GF-D8 (cell line): ENCODE measurements at regions not wholly inside any gene's neighbourhood (a gene's known extent, or its start where the extent isn't known, plus 50 kb on each side); places are given as distances from the start of the nearest gene placed in this dataset.
"Not testable (repeated sequence)": the region's sequence is repeated elsewhere in the genome, so short reads cannot be mapped to it uniquely, and the experiment has no call there.

Source experiments
- DNase-seq: peaks from one replicate; lab custom pipeline; 2025; lab: John Stamatoyannopoulos, UW

DNA sequence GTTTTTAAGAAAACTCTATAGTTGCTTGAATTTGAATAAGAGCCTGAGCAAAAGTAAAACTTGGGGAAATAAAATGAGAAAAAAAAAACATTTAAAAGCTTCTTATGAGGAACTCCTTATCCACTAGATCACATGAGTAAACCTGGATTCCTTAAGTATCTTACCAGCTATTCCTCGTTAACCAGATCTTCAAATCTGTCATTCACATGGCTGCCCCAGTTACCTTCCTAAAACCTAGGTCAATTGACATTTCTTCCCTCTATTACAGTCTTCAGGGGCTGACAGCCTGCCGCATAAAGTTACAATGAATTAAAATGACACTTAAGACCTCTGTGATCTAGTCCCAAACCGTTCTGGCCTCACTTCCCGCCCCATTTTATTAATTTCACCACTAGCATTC lies 583.6 kb downstream of the NR2F2 start:
- DNase-seq: no peak

- no peak for DNase-seq
Measured at GRCh38 chr15:96916750-96917149, 586.2 kb downstream of the NR2F2 start.

- DNase-seq: no peak
Measured at GRCh38 chr15:96924570-96924969, 594.1 kb downstream of the NR2F2 start.

DNA sequence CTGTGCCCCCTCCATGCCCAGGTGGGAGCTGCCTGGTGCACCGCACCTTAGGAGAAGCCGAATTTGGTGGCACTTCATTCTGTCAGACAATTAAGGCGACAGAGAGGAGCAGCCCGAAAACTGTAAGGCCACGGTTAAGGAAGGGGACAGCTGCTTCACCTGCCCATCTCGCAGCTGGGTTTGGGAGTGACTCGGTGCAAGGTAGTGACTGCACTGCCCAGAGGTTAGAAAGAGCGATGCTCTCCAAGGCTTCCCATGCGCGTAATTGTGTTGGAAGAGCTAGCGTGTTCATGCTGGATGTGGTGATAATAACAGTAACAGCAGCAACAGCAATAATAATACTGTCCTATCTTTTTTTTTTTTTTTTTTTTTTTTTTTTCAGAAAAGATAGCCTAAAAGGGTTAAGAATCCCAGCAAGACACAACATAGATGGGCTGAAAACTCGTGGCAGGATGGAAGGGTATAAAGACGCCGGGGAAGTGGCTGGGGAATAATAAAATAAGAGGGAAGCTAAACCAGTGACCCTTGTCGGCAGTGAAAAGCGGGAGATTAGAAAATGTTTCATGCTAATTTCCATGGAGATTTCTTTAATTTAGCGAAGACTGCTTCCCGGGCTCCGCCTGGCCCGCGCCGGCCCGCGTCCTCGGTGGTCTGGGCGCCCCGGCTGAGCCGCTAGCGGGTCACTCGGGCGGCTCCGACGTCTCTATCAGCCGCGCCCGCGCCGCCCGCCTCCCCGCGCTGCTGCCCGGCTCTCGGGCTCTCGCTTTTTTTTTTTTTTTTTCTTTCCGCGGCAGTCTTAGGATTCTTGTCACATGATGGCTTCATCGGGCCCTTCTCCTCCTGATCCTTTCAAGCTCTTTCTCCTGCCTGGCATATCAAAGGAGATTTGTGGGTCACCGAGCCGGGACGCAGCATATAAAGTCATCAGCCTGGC lies 617.1 kb downstream of the NR2F2 start:
- DNase-seq: no peak

DNA sequence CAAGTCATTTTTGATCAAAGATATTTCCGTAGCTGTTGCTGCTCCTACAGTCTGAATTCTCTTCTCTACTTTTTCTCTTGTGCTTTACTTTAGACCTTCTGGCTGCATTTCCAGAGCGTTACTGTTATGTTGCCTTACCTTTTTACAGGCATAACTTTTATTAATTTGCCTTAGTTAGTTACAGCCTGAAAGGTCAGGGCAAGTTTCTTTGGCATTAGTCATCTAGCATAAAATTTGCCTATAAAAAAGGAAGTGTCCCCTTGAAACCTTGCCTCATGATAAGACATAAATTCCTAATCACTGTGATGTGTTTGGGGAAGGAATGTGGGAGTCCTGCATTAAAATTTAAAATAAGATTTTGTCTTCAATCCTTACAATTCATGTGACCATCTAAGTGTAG lies 618.5 kb downstream of the NR2F2 start:
- no peak for DNase-seq

GRCh38 chr15:96958721-96959120 lies 628.2 kb downstream of the NR2F2 start:
- no peak for DNase-seq

DNA sequence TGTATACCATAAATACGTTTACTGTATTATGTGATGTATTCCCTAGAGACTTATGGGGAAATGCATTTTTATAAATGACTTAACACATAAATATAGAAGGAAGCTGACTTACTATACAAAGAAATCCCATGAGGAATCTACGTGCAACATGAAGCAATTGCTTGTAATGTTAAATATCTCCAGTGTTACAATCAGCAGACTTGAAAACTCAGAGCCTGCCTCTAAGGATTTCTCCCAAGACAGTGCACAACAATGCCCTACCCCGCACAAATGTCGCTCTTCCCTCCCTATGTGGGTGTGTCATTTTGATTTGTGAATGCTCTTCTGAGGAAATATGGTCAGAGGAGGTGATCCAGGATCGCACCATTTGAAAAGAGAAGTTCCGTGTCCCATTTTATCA lies 629.0 kb downstream of the NR2F2 start:
- no peak for DNase-seq

DNA sequence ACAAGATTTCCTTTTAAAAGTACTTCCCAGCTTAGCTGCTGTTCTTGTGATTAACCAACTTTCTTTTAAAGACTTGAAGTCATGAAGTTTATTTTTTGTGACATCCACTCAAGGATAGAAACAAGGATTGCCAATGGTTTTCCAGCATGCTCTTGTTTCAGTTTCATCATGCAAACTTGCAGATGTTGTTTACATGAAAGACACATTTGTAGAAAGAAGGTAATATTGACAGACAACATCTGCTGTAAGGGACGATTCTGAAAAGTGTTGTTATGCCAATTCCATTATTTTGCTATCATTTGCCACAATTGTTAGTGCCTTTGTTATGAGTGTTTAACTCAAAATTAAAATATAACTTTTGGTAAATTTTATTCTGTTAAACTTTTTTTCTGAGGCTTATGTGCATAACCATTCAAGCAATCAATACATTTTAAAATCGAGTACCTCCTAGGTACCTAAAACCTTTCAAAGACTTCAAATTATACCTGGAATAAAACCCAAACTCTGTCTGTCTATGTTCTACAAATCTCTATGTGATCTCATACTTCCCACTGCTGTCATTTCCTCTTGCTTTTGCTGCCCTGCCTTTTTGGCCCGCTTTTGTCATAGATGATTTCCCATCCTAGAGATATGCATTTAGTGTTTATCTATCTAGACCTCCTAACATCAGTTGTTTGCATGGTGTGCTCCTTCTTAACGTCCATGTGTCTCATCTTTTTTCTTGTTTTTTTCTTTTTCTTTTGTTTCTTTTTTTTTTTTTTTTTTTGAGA lies 630.4 kb downstream of the NR2F2 start:
- DNase-seq: no peak

DNA sequence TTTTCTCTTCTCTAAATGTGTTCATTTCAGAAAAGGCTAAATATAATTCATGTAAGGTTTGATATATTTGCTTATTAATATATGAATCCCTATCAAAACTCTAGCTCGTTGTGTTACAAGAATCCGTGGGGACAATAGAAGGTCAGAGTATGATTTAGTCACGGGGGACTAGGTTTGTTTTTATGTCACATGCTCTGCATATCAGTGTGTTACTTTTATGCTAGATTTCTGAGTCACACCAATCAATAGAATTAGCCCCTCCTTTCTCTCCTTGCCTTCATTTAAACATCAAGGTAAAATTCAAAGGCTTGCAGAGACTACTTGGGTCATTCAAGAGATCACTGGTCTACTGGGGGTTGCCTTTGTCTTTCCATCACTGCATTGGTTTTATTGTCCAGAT lies 636.1 kb downstream of the NR2F2 start:
- no peak for DNase-seq

DNA sequence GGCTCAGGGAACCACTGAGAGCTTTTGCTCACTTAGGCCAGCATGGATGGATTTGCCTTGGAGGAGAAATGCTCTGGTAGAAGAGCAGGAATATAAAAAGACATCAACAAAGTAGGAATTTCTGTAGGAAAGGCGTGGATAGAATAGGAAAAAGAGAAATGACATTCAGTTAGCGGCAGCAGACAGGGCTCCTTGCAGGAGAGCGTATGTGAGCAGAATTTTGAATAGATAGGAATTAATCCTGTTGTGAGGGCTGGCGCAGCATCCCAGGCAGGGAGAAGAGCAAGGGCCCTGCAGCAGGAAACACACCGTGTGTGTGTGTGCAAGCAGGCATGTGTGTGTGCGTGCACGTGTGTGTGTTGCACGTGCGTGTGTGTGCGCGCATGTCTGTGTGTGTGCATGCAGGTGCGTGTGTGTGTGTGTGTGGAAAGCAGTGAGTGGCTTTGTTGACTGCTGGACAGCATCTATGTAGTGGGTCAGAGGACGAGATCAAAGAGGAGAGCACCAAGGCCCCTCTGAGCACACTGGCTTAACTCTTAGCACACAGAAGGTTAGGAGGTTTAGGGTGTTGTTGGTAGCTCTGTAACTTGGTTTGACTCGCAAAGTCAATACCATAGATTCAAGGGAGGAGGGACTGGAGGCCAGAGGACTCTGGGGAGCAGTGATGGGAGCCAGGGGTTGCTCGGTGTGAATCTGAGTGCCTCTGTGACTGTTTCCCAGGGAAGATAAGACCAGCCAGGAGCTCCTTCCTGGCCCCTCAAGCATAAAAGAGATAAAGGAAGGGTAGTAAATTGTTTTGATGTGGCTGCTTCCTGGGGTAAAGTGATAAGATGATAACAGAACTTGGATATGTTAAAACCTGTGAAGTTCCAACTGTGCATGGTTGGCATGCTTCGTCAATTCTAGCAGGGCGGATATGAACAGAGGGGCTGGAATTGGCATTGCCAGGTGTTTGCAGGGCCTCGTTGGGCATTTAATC lies 639.5 kb downstream of the NR2F2 start:
- no peak for DNase-seq

- no peak for DNase-seq
Measured at GRCh38 chr15:96972201-96972600, 641.7 kb downstream of the NR2F2 start.

DNA sequence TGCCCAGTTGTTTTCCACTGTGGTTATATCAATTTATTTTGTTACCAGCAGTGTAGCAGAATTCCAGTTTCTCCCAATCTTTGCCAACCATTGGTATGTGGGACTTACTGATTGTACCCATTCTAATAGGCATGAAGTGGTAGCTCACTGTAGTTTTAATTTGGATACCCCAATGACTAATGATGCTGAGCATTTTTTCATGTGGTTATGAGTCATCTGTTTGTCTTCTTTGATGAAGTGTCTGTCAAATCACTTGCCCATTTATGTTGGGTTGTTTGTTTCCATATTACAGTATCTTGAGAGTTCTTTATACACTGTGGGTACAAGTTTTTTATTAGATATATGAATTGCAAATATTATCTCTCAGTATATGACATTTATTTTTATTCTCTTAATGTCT lies 644.3 kb downstream of the NR2F2 start:
- DNase-seq: no peak

GRCh38 chr15:96977886-96978285 lies 647.4 kb downstream of the NR2F2 start:
- no peak for DNase-seq

DNA sequence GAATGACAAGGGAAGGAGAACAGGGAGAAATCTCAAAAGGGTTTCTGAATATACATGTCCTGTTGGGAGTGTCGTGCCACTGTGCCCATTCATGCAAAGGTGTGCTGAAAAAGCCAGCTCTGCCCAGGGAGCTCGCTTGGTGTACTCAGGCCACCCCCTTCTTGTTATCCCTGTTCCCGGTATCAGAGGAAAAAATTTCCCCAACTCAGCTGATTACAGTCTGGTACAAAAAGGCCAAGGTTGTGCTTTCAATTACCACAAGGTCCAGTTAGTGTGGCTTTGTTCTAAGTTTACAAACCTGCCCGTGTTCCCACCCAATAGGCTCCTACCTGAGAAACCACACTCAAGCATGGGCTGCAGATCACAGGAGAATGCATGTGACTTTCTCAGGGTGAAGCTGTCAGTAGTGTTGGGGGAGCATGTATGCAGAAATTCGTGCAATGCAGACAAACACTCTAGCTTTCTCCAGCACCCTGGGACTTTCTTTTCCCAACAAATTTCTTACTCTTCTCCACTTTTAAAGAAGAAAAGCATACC lies 648.5 kb downstream of the NR2F2 start:
- DNase-seq: no peak

GRCh38 chr15:96984121-96984671 lies 653.7 kb downstream of the NR2F2 start:
- not testable (repeated sequence) for DNase-seq

GRCh38 chr15:96992817-96993216 lies 662.3 kb downstream of the NR2F2 start:
- DNase-seq: no peak

GRCh38 chr15:96997538-96997937 lies 667.0 kb downstream of the NR2F2 start:
- no peak for DNase-seq

- no peak for DNase-seq
Measured at GRCh38 chr15:97009031-97009431, 678.5 kb downstream of the NR2F2 start.

DNA sequence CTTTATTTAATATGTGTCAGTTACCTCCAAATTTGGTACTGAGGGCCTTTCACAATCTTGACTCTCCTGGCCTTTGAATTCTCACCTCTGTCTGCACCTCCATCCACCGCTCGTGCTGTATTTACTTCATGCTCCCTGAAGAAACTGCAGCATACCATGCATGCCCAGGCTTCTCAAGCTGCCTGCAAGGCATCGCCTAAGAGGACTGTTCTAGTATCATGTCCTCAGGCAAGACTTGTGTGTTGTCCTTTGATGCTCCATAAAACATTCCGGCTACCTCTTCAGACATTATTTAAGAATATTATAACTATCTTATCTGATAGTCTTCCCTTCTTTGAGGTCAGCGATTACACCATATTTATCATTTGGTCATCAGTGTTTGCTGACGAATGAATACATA lies 682.5 kb downstream of the NR2F2 start:
- DNase-seq: no peak

DNA sequence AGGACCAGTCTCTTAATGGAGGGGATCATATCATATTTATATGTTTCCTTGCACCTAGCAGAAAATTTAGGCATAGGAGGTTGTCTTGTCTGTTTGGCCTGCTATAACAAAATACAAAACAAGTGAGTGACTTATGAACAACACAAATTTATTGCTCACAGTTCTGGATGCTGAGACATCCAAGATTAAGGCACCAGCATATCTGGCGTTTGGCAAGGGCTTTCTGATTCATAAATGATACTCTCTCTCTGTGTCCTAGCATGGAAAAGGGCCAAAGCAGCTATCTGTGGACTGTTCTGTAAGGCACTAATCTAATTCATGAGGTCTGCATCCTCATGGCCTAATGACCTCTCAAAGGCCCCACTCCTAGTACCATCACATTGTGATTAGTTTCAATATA lies 683.0 kb downstream of the NR2F2 start:
- DNase-seq: no peak

GRCh38 chr15:97014001-97014400 lies 683.5 kb downstream of the NR2F2 start:
- DNase-seq: no peak

DNA sequence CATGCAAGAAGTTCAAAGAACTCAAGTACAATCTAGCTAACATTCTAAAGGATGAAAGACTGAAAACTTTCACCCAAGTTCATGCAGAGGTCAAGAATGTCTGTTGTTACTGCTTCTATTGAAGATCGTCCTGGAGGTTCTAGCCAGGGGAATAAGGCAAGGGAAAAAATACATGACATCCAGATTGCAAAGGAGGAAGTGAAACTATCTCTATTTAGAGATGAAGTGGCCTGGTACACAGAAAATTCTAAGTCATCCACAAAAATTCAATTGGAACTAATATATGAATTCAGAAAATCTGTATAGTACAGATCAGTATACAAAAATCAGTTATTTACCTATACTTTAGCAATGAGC lies 693.0 kb downstream of the NR2F2 start:
- DNase-seq: no peak
